EL (cell line): ENCODE measurements at regions not wholly inside any gene's neighbourhood (a gene's known extent, or its start where the extent isn't known, plus 50 kb on each side); places are given as distances from the start of the nearest gene placed in this dataset.
A peak's percentile ranks its signal among the peaks of the same experiment; 100 is the strongest.

ENCODE experiments used
- DNase-seq: peaks from one replicate; pipeline ENCODE4 v3.0.0-alpha.2; 2016

- DNase-seq = no peak
Measured at GRCh38 chr3:120838441-120839091, 69.4 kb upstream of the STXBP5L start.

GRCh38 chr3:120839120-120839519 lies 68.9 kb upstream of the STXBP5L start:
- no peak for DNase-seq

GRCh38 chr3:120841264-120841663 lies 66.7 kb upstream of the STXBP5L start:
- DNase-seq = no peak

GRCh38 chr3:120846073-120846472 lies 61.9 kb upstream of the STXBP5L start:
- no peak for DNase-seq

- no peak for DNase-seq
Measured at GRCh38 chr3:120848503-120848902, 59.5 kb upstream of the STXBP5L start.

- peak; percentile 2 for DNase-seq
Measured at GRCh38 chr3:120850381-120851295, 57.4 kb upstream of the STXBP5L start.

GRCh38 chr3:120852412-120852811 lies 55.6 kb upstream of the STXBP5L start:
- no peak for DNase-seq

GRCh38 chr3:120853416-120853815 lies 54.6 kb upstream of the STXBP5L start:
- DNase-seq = no peak

- no peak for DNase-seq
Measured at GRCh38 chr3:120854908-120855526, 53.0 kb upstream of the STXBP5L start.

- peak; percentile 27 for DNase-seq
Measured at GRCh38 chr3:120855665-120856437, 52.2 kb upstream of the STXBP5L start.
